ENCODE measurements at regions not wholly inside any gene's neighbourhood (a gene's known extent, or its start where the extent isn't known, plus 50 kb on each side); places are given as distances from the start of the nearest gene placed in this dataset.
"Not testable (repeated sequence)": the region's sequence is repeated elsewhere in the genome, so short reads cannot be mapped to it uniquely, and the experiment has no call there.

DNA sequence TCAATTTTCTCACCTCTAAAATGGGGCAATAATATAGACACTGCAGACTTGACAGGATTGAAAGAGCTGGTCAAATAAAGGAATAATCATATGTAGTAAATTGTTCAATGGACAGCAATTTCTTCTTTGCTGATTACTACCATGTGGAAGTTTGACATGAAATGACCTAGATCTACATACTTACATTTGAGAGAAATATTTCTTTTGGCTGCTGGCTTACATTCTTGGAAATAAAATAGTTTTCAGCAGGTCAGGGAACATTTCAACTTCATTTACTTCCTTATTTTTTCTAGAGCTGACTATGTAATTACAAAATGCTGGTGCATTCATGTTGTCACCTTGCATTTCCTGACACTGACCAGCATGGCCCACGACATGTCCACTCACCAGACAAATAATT is 294.6 kb upstream of the MIR17HG start:
- TF ChIP-seq, protein P1, sequence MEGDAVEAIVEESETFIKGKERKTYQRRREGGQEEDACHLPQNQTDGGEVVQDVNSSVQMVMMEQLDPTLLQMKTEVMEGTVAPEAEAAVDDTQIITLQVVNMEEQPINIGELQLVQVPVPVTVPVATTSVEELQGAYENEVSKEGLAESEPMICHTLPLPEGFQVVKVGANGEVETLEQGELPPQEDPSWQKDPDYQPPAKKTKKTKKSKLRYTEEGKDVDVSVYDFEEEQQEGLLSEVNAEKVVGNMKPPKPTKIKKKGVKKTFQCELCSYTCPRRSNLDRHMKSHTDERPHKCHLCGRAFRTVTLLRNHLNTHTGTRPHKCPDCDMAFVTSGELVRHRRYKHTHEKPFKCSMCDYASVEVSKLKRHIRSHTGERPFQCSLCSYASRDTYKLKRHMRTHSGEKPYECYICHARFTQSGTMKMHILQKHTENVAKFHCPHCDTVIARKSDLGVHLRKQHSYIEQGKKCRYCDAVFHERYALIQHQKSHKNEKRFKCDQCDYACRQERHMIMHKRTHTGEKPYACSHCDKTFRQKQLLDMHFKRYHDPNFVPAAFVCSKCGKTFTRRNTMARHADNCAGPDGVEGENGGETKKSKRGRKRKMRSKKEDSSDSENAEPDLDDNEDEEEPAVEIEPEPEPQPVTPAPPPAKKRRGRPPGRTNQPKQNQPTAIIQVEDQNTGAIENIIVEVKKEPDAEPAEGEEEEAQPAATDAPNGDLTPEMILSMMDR (conservative IDR thresholded peaks at IDR 0.05; ENCODE audit: low read depth) = no peak
- ChIA-PET CTCF (interaction anchor here (1.0 kb wide), 1 partner anchor 13 kb away, joined by 4 read pairs; no protein-coding TSS in a partner anchor), POLR2A (ENCODE audit: low non-redundant PET) (no interaction called here)
- no peak overlapping the region for H3K27ac ChIP-seq
- no peak for DNase-seq (ENCODE audit: low spot score)

DNA sequence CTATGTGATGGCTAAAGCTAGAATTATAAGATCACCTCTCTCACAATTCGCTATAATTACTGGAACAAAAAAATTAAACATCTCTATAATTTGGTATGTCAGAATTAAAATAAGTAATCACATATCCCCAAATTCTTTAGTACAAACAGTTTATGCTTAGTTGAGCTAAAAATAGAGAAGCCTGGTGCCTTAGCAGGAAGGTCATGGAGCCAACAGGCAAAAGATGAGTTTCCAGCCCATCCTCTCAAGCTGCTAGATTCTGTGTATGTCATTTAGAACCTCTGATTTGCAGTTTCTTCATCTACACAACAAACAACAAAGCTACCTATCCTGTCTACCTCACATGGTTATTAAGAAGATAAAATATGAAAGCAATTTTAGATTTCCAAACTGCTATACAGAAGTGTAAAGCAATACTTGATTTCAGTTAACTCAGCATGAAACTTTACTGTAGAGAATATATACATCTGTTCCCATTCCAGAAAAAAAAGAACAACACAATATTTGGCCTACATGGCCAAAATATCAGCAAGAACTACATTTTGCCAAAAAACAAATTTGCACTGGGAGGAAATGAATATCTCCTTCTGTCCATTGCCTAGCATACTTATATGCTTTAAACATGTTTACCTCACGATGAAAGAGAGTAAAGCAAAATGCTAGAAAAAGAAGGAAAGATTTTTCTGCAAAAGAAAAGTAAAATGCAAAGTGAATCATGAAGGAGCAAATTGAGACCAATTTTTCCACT is 294.0 kb upstream of the MIR17HG start:
- ChIA-PET CTCF (interaction anchor here (1.0 kb wide), 1 partner anchor 13 kb away, joined by 4 read pairs; no protein-coding TSS in a partner anchor), POLR2A (ENCODE audit: low non-redundant PET) (no interaction called here)
- TF ChIP-seq, protein P1 (conservative IDR thresholded peaks at IDR 0.05; ENCODE audit: low read depth) = no peak
- no peak for DNase-seq (ENCODE audit: low spot score)
- no peak overlapping the region for H3K27ac ChIP-seq

DNA sequence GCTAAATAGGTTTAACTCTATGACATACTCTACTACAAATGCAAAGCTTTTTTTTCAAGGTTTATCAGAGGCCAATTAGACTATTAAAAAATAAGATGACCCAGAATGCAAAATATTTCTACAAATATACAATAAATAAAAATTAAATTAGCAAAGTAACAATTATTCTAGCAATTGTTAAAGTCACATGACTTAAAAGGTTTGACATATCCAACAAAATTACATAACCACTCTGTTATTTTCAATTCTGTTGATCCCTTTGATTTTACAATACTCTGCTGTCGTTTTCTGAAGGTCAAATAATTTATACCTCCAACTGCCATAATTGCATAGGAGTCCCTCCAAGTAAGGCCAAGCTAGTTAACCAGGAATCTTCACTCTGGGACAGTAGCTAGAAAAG is 292.6 kb upstream of the MIR17HG start:
- DNase-seq (ENCODE audit: low spot score) = no peak
- CTCF ChIA-PET = no interaction called here
- POLR2A ChIA-PET (ENCODE audit: low non-redundant PET) = no interaction called here
- H3K27ac ChIP-seq = no peak overlapping the region
- TF ChIP-seq, protein P1 (conservative IDR thresholded peaks at IDR 0.05; ENCODE audit: low read depth) = no peak

DNA sequence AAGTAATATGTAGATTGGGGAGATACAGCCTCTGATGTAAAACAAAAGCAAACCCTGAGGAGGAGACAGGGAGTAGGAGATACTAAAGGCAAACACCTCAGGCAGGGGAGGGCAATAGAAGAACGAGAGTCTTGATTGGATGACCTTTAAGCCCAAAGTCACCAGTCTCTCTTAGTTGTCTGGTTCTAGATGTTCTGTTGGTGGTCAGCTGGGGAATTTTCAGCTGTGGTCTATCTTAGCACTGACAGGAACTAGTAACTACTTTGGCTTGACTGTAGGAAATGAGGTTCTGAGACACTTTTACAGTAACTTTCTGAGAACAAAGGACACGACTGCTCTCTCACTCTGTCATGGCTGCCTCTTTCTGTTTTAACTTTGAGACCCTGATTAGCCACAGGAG is 290.7 kb upstream of the MIR17HG start:
- ChIA-PET POLR2A (ENCODE audit: low non-redundant PET) (no interaction called here), CTCF (no interaction called here)
- no peak for DNase-seq (ENCODE audit: low spot score)
- H3K27ac ChIP-seq = no peak overlapping the region
- TF ChIP-seq, protein P1 (conservative IDR thresholded peaks at IDR 0.05; ENCODE audit: low read depth) = no peak

DNA sequence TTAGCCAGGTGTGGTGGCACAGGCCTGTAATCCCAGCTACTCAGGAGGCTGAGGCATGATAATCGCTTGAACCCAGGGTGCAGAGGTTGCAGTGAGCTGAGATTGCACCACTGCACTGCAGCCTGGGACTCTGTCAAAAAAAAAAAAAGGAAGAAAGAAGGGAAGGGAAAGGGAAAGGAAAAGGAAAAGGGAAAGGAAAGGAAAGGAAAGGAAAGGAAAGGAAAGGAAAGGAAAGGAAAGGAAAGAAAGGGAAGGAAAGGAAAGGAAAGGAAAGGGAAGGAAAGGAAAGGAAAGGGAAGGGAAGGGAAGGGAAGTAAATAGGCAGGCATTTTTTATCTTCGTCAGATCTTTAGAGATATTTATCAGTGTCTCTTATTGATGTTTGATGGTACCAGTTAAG is 290.0 kb upstream of the MIR17HG start:
- H3K27ac ChIP-seq; DNase-seq (ENCODE audit: low spot score); CTCF ChIA-PET; POLR2A ChIA-PET (ENCODE audit: low non-redundant PET): not testable (repeated sequence)

DNA sequence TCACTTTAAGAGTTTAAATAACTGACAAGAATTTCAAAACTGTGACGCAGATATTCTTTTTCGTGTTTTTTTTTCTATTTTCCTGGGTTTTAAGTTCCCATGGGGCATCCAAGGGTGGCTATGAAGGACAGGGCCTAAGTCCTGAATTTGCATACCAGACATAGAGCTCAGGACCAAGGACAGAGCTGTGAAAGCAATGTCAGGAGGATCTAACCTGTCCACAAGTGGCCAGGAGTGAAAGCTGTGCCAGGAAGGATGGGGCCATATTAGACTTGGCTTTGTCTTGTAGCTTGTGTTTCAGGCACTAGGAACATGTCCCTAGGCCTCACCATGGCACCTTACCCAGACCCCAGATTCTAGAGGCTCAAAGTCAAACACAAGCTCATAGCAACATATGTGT is 289.4 kb upstream of the MIR17HG start:
- no peak overlapping the region for H3K27ac ChIP-seq
- DNase-seq (ENCODE audit: low spot score) = no peak
- ChIA-PET POLR2A (ENCODE audit: low non-redundant PET) (no interaction called here), CTCF (no interaction called here)
- TF ChIP-seq, protein P1 (conservative IDR thresholded peaks at IDR 0.05; ENCODE audit: low read depth) = no peak

DNA sequence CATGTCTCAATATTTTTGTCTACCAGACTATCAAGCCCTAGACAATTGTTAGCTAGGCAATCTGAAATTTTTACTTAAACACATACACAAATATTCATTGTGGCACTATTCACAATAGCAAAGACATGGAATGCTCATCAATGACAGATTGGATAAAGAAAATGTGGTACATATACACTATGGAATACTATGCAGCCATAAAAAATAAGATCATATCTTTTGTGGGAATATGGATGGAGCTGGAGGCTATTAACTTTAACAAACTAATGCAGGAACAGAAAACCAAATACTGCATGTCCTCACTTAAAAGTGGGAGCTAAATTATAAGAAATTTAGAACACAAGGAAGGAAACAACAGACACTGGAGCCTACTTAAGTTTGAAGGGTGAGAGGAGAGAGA is 288.6 kb upstream of the MIR17HG start:
- H3K27ac ChIP-seq = no peak overlapping the region
- TF ChIP-seq, protein P1 (conservative IDR thresholded peaks at IDR 0.05; ENCODE audit: low read depth) = no peak
- no peak for DNase-seq (ENCODE audit: low spot score)
- ChIA-PET CTCF (no interaction called here), POLR2A (ENCODE audit: low non-redundant PET) (no interaction called here)

Measured in RWPE1 (cell line).